KOPT-K1 (cell line): ENCODE measurements at regions not wholly inside any gene's neighbourhood (a gene's known extent, or its start where the extent isn't known, plus 50 kb on each side); places are given as distances from the start of the nearest gene placed in this dataset.
"Not testable (repeated sequence)": the region's sequence is repeated elsewhere in the genome, so short reads cannot be mapped to it uniquely, and the experiment has no call there.

Experiments used
- H3K27ac ChIP-seq: fragments of 200-600 bp; sonication (generic); 2 replicates; pipeline ENCODE4 v1.5.1; 2016; ENCODE audit warnings: antibody characterized with exemption, mild to moderate bottlenecking, low read depth, low read length; ENCODE audit not compliant: poor library complexity, severe bottlenecking
- H3K36me3 ChIP-seq: fragments of 200-600 bp; sonication (generic); 2 replicates; pipeline ENCODE4 v1.5.1; 2017; ENCODE audit warnings: antibody characterized with exemption, mild to moderate bottlenecking, low read length, moderate library complexity; ENCODE audit not compliant: insufficient read depth
- H3K9me3 ChIP-seq: fragments of 200-600 bp; sonication (generic); 2 replicates; pipeline ENCODE4 v1.5.1; 2017; ENCODE audit warnings: antibody characterized with exemption, low read length, mild to moderate bottlenecking; ENCODE audit not compliant: insufficient read depth, poor library complexity, severe bottlenecking

DNA sequence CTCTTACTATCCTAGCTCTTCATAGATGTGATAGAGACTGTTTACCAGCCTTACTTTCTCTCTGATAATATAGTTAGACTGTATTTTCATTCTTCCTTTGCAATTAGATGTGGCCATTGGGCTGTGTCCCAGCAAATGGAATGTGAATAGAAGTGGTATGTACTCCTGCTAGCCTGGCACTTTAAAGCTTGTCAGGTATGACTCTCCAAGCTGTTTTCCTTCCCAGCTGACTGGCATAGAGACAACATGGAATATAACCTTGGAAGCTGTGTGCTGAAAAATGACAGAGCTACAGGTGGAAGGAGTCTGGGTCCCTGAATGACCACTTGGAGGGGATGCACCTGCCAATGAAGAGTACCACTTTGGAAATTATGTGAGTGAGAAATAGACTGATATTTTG lies 116.2 kb downstream of the DIRAS2 start:
- no peaks in the 10 kb centered on the region for H3K36me3 ChIP-seq
- no peak overlapping the region for H3K27ac ChIP-seq

GRCh38 chr9:90536094-90536493 lies 106.5 kb downstream of the DIRAS2 start:
- H3K9me3 ChIP-seq, H3K27ac ChIP-seq, H3K36me3 ChIP-seq: not testable (repeated sequence)

More for the DNA sequence above, 116.2 kb downstream of the DIRAS2 start:
- H3K9me3 ChIP-seq, result no peaks in the 10 kb centered on the region

- Histone ChIP-seq H3K36me3 (no peaks in the 10 kb centered on the region), H3K27ac (no peak overlapping the region), H3K9me3 (no peaks in the 10 kb centered on the region)
Measured at GRCh38 chr9:90538566-90538965, 104.1 kb downstream of the DIRAS2 start.

DNA sequence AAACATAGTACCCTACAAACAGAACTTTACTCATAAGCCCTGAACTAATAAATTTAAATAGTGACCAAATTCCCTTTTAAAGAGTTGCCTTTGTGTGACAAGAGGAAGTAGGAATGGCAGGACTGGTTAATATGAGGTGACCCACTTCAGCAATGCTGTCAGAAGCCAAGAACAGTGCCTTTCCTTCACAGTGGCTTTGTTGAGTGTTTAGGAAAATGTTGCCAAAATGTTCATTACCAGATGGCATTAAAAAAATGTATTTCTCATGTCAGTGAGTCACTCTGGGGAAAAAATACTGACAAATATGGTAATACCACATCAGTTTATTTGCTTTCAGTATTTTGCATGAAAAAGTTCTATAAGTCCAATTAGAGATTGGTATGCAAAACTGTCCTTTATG lies 103.3 kb downstream of the DIRAS2 start:
- H3K9me3 ChIP-seq, result no peaks in the 10 kb centered on the region
- H3K36me3 ChIP-seq, result no peaks in the 10 kb centered on the region
- H3K27ac ChIP-seq, result no peak overlapping the region

DNA sequence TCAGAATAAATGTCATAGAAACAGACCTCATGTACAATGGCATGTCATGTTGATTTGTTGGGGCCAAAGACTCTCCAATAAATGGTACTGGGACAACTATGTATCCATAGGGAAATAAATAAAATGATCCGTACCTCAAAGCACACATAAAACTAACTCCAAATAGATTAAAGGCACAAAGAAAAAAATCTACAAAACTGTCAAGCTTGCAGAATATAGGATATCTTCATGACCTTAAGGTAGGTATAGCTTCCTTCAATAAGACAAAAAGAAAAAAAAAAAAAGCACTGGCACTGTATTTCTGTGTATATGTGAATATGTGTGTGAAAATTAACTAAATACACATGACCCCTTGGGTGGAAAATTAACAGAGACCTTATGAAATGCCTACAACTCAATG lies 101.9 kb downstream of the DIRAS2 start:
- no peak overlapping the region for H3K27ac ChIP-seq
- H3K36me3 ChIP-seq, result no peaks in the 10 kb centered on the region
- no peaks in the 10 kb centered on the region for H3K9me3 ChIP-seq

DNA sequence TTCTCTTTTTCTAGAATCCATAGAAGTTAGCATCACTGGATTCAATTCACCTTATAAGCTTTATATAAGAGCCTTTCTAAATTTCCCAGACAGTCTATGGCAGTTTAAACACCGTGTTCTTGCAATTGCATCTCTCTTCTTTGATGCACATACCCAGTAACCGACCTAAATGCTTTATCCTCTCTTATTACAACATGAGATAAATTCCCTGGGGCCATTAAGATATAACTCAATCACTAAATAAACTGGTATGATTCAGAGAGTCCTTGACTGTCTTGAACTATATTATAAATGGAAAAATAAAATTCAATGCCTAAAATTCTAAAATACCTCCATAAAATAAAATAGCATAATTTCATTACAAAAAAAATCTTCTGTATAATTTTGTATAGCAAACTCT lies 98.1 kb downstream of the DIRAS2 start:
- Histone ChIP-seq H3K36me3 (no peaks in the 10 kb centered on the region), H3K27ac (no peak overlapping the region), H3K9me3 (no peaks in the 10 kb centered on the region)

DNA sequence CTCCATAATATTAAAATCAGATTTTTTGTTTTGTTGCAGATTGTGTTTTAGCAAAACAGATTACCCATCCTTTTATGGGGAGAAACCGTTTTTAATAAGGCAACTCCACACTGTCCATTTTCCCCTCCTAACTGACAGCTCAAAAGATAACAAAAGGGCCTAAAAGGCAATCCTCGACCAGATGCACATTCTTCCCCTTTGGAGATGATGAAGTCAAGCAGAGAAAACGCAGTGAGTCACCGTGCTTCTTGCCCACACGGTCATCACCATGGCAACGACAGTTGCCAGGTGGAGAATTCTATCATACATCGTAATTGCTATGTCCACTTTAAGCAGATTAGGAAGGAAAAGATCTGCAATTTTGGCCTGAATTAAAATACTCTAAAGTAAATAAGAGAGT lies 96.4 kb downstream of the DIRAS2 start:
- Histone ChIP-seq H3K27ac (no peak overlapping the region), H3K9me3 (no peaks in the 10 kb centered on the region), H3K36me3 (no peaks in the 10 kb centered on the region)

DNA sequence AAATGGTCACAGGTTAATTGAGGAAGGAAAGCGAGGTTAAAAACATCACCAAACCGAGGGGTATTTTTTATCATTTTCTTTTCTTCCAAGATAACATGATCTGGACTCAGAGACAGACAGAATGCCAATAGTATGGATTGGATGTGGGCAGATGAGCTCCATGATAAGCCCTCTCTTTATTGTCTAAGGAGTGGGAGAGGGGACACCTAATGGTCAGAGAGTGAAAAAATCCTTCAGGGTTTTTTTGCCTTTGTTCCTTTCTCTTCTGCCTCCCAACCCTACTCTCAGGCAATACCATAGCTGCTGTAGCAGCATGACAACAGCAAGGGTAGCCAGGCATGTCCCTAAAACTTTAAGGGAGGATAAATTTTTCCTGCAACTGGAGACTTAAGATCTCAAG lies 94.7 kb downstream of the DIRAS2 start:
- Histone ChIP-seq H3K36me3 (no peaks in the 10 kb centered on the region), H3K27ac (no peak overlapping the region), H3K9me3 (no peaks in the 10 kb centered on the region)

GRCh38 chr9:90552317-90552716 lies 90.3 kb downstream of the DIRAS2 start:
- no peaks in the 10 kb centered on the region for H3K36me3 ChIP-seq
- no peaks in the 10 kb centered on the region for H3K9me3 ChIP-seq
- no peak overlapping the region for H3K27ac ChIP-seq

GRCh38 chr9:90555351-90556057 lies 87.1 kb downstream of the DIRAS2 start:
- H3K27ac ChIP-seq, result no peak overlapping the region

DNA sequence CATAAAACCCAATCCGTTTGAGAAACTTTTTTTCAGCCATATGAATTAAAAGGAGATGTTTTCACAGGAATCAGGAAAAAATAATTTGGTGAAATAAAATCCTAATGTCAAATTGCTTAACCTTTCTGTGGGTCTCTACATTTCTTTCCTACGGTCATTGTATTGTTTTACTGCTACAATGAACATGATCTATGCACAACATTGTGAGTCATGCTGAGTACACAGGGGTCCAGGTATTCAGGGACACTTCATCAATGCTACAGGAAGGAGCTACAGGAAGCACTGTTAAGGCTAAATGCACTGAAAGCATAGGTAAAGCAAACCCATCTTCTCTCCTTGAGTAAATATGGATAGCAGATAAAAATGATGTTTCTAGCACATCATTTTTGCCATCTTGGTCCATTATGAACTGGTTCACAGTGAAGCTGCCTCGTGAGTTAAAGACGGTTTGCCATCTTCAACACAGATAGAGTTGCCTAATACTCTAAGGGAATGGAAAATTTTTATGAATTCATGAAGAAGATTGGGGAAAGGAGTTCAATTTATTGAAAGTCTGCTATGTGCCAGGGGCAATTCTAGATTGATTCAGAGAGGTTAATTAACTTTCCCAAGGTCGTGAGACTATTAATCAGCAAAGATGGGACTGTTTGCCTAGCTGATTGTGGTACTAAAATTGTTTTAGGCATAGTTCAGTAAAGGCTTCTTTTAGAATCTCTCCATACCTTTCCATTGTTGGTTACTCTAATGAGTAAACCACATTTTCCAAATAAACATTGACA lies 85.5 kb downstream of the DIRAS2 start:
- no peak overlapping the region for H3K27ac ChIP-seq
- no peaks in the 10 kb centered on the region for H3K9me3 ChIP-seq

More at GRCh38 chr9:90555351-90556057, 87.1 kb downstream of the DIRAS2 start:
- no peaks in the 10 kb centered on the region for H3K36me3 ChIP-seq
- no peaks in the 10 kb centered on the region for H3K9me3 ChIP-seq

DNA sequence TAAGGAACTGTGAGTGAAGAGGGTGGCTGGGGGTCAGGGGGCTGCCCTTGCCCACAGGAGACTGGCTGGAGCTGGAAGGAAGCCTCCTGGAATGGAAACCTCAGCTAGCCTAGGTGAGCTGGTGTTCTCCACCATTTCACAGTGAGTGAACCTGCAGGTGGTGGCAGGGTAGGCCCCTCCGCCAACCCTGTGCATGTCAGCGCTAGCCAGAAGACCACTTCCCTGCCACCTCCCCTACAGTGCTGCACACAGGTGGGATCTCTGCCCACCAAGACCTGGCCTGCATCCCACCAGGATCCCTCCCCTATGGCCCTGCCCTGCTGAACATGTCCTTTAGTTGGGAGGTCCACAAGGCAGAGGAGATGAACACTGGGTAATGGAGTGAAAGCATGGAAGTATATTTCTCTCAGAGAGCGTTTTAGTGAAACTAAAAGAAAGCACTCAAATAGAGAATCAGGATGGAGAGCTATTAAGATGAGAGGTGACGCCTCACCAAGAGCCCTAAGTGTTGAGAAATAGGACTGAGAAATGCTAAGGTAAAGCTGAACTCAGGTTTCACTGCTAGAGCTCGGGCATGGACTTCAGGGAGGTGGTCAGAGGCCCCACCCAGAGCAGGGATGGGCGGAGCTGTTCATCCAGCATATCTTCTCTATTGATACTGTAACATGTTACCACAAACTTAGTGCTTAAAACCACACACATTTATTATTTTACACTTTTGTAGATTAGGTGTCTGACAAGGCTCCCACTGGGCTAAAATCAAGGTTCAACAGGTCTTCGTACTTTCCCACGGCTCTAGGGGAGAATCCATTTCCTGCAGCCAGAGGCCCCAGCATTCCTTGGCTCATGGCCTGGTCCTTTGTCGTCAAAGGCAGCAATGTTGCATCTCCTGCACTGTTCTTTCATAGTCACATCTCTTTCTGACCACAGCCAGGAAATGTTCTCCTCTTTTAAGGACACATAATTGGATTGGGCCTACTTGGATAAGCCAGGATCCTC lies 83.2 kb downstream of the DIRAS2 start:
- no peaks in the 10 kb centered on the region for H3K9me3 ChIP-seq
- no peak overlapping the region for H3K27ac ChIP-seq
- no peaks in the 10 kb centered on the region for H3K36me3 ChIP-seq

More for the DNA sequence above, 85.5 kb downstream of the DIRAS2 start:
- no peaks in the 10 kb centered on the region for H3K36me3 ChIP-seq
